Breast epithelium (tissue), 3 donors: ENCODE measurements at regions not wholly inside any gene's neighbourhood (a gene's known extent, or its start where the extent isn't known, plus 50 kb on each side); places are given as distances from the start of the nearest gene placed in this dataset.

ENCODE experiments used
- CTCF ChIP-seq, 3 donors: fragments of 450-650 bp; IDR thresholded peaks; one replicate each; pipeline ENCODE4 v1.5.1; 2016 to 2017; ENCODE audit warnings: antibody characterized with exemption in 3 of 3, mild to moderate bottlenecking in 3 of 3, moderate library complexity in 3 of 3
- POLR2AphosphoS5 ChIP-seq, 3 donors: sonication (generic); formaldehyde crosslinking; IDR thresholded peaks; one replicate each; pipeline ENCODE4 v1.6.1; 2017; ENCODE audit warnings: antibody characterized with exemption in 3 of 3

GRCh38 chr9:95772320-95773052 lies 103.0 kb upstream of the ERCC6L2 start:
- no peak for TF ChIP-seq CTCF (IDR thresholded peaks at IDR 0.05)
- no peak for TF ChIP-seq POLR2AphosphoS5 (IDR thresholded peaks at IDR 0.05)
